Endothelial cell of umbilical vein (primary cell): ENCODE measurements at regions not wholly inside any gene's neighbourhood (a gene's known extent, or its start where the extent isn't known, plus 50 kb on each side); places are given as distances from the start of the nearest gene placed in this dataset.

Experiments used
- BruUV-seq: library from RNA; stranded (reverse); fragments of 400-500 nt; replicated peaks from 2 replicates; lab custom pipeline; 2021; lab: Mats Ljungman, UMichigan
- CTCF ChIA-PET: fragments of 300-600, 350-600 bp; sonication (Branson Sonifier 250); formaldehyde crosslinking; loops from one replicate; lab custom pipeline; 2021; ENCODE audit warnings: antibody characterized with exemption, inconsistent platforms; lab: Charles Lee
- POLR2A ChIA-PET: fragments of 300-600, 350-600 bp; sonication (Branson Sonifier 250); formaldehyde crosslinking; loops from one replicate; lab custom pipeline; 2021; ENCODE audit warnings: antibody characterized with exemption, inconsistent platforms; lab: Charles Lee
- DNase-seq: peaks from one replicate; pipeline ENCODE4 v3.0.0-alpha.2; 2011; ENCODE audit warnings: low read depth, low spot score
- FAIRE-seq: peaks from 2 replicates; lab custom pipeline; 2011; peaks lifted over from hg19 to GRCh38; lab: Jason Lieb, UNC
- H2AFZ ChIP-seq: 2 replicates; pipeline ENCODE4 v1.6.0; 2012; ENCODE audit warnings: low read depth, low read length, control low read depth, inconsistent platforms
- H3K27ac ChIP-seq: 2 replicates; pipeline ENCODE4 v1.5.1; 2011; ENCODE audit warnings: low read depth, mild to moderate bottlenecking, control low read depth, low read length, moderate library complexity; ENCODE audit not compliant: insufficient read depth
- H3K27me3 ChIP-seq, 2 experiments: 2 replicates each; pipeline versions ENCODE4 v1.6.0 to v1.6.1; 2011; ENCODE audit warnings: low read length in 2 of 2, mixed read lengths in 1 of 2; ENCODE audit not compliant: control insufficient read depth in 2 of 2, insufficient read depth in 2 of 2
- H3K36me3 ChIP-seq, 2 experiments: 2 replicates in 1 of 2; 3 replicates in 1 of 2; pipeline ENCODE4 v1.5.1; 2011; ENCODE audit warnings: low read length in 2 of 2, mild to moderate bottlenecking in 1 of 2, moderate library complexity in 1 of 2; ENCODE audit not compliant: control insufficient read depth in 2 of 2, insufficient read depth in 2 of 2; ENCODE audit errors: extremely low read depth in 1 of 2
- H3K4me1 ChIP-seq: 3 replicates; pipeline ENCODE4 v1.5.1; 2011; ENCODE audit warnings: mild to moderate bottlenecking, low read length; ENCODE audit not compliant: control insufficient read depth, insufficient read depth; ENCODE audit errors: extremely low read depth
- H3K4me2 ChIP-seq: 2 replicates; pipeline ENCODE4 v1.6.1; 2011; ENCODE audit warnings: low read length, control low read depth, mixed read lengths; ENCODE audit not compliant: insufficient read depth
- H3K4me3 ChIP-seq, 3 experiments: fragments of 200-600 bp in 1 of 3; sonication (generic), shearing (Covaris generic) in 1 of 3; replicated peaks in 1 of 3; 2 replicates each; pipeline ENCODE4 v1.5.1; 2011 to 2016; ENCODE audit warnings: control low read depth in 3 of 3, low read length in 3 of 3, mild to moderate bottlenecking in 2 of 3, inconsistent platforms in 1 of 3, low read depth in 1 of 3, moderate library complexity in 1 of 3; ENCODE audit not compliant: insufficient read depth in 1 of 3
- H3K79me2 ChIP-seq: 2 replicates; pipeline ENCODE4 v1.6.0; 2012; ENCODE audit warnings: low read length, inconsistent platforms; ENCODE audit not compliant: control insufficient read depth, insufficient read depth
- H3K9ac ChIP-seq: replicated peaks from 2 replicates; pipeline ENCODE3; 2011; ENCODE audit warnings: low read length, control low read depth; ENCODE audit not compliant: insufficient read depth; ENCODE audit errors: extremely low read depth
- H3K9me1 ChIP-seq: replicated peaks from 3 replicates; pipeline ENCODE4 v1.6.0; 2011; ENCODE audit warnings: mild to moderate bottlenecking, low read length; ENCODE audit not compliant: control insufficient read depth, insufficient read depth; ENCODE audit errors: extremely low read depth
- H3K9me3 ChIP-seq: replicated peaks from 2 replicates; pipeline ENCODE4 v1.5.1; 2012; ENCODE audit warnings: low read length, inconsistent platforms; ENCODE audit not compliant: control insufficient read depth, insufficient read depth
- H4K20me1 ChIP-seq: replicated peaks from 2 replicates; pipeline ENCODE3; 2011; ENCODE audit warnings: mild to moderate bottlenecking, low read length; ENCODE audit not compliant: control insufficient read depth, insufficient read depth; ENCODE audit errors: extremely low read depth
- CTCF ChIP-seq, 2 donors: IDR thresholded peaks; 1 replicate in 1 of 2; 2 replicates in 1 of 2; pipeline ENCODE4 v1.5.1; 2011; ENCODE audit warnings: low read length in 2 of 2, mild to moderate bottlenecking in 2 of 2, moderate library complexity in 2 of 2, control low read depth in 1 of 2, inconsistent platforms in 1 of 2, low read depth in 1 of 2; ENCODE audit not compliant: insufficient read depth in 1 of 2; ENCODE audit errors: extremely low read depth in 1 of 2
- EZH2 ChIP-seq: IDR thresholded peaks from 2 replicates; pipeline ENCODE4 v1.6.1; 2012; ENCODE audit warnings: borderline replicate concordance, low read depth, mild to moderate bottlenecking, moderate library complexity, low read length, inconsistent platforms; ENCODE audit not compliant: severe bottlenecking
- FOS ChIP-seq: IDR thresholded peaks from 2 replicates; pipeline ENCODE4 v1.6.1; 2011; ENCODE audit warnings: mild to moderate bottlenecking, low read length, moderate library complexity, borderline replicate concordance; ENCODE audit not compliant: insufficient read depth
- GATA2 ChIP-seq: IDR thresholded peaks from 2 replicates; pipeline ENCODE4 v1.7.0; 2011; ENCODE audit warnings: low read depth, mild to moderate bottlenecking, moderate library complexity, mixed read lengths, low read length; ENCODE audit not compliant: insufficient read length, insufficient read depth
- JUN ChIP-seq: IDR thresholded peaks from 2 replicates; pipeline ENCODE4 v1.6.1; 2011; ENCODE audit warnings: borderline replicate concordance, low read depth; ENCODE audit not compliant: insufficient read length, insufficient read depth
- MAX ChIP-seq: IDR thresholded peaks from 2 replicates; pipeline ENCODE4 v1.6.1; 2011; ENCODE audit not compliant: insufficient read depth, insufficient read length
- MYC ChIP-seq: IDR thresholded peaks from one replicate; pipeline ENCODE4 v1.6.1; 2011; ENCODE audit warnings: mild to moderate bottlenecking, low read depth, low read length
- POLR2A ChIP-seq: IDR thresholded peaks from 2 replicates; pipeline ENCODE4 v1.6.1; 2012; ENCODE audit warnings: low read depth, mild to moderate bottlenecking, control low read depth, low read length
- POLR2AphosphoS5 ChIP-seq: IDR thresholded peaks from 2 replicates; pipeline ENCODE4 v1.6.1; 2012; ENCODE audit warnings: low read depth, mild to moderate bottlenecking, control low read depth, low read length, moderate library complexity; ENCODE audit not compliant: insufficient read depth
- dilution Hi-C: fragments of 300-500 bp; cut with MboI; formaldehyde crosslinking; loops from one replicate; pipeline ENCODE4 v1.15.0; 2019; ENCODE audit warnings: low sequenced_read_pairs; ENCODE audit not compliant: extremely low pct_ligation_motif_present
- intact Hi-C: fragments of 100-400 bp; cut with micrococcal nuclease; formaldehyde crosslinking; loops from one replicate; pipeline ENCODE4 v1.10.0; 2022

- Histone ChIP-seq H3K4me2 (no peak overlapping the region), H3K9me1 (no peaks in the 10 kb centered on the region), H3K36me3 (no peaks in the 10 kb centered on the region), H3K79me2 (no peaks in the 10 kb centered on the region), H3K27ac (no peak overlapping the region), H3K9ac (no peak overlapping the region), H2AFZ (no peak overlapping the region), H3K27me3 (peaks cover 0 to 1% of the 10 kb centered on the region in 2 experiments), H3K4me3 (no peak overlapping the region), H3K9me3 (no peaks in the 10 kb centered on the region), H3K4me1 (no peaks in the 10 kb centered on the region), H4K20me1 (no peaks in the 10 kb centered on the region)
- no peak for DNase-seq
- no peak for FAIRE-seq
- intact Hi-C loops (no loop called here), dilution Hi-C loops (no loop called here)
- BruUV-seq = no TSS peak
- ChIA-PET CTCF (no interaction called here), POLR2A (no interaction called here)
- TF ChIP-seq MYC (no peak), EZH2 (no peak), FOS (no peak), MAX (no peak), JUN (no peak), POLR2A (no peak), CTCF (IDR thresholded peaks at IDR 0.05; ENCODE audit: extremely low read depth in 1 of 2, insufficient read depth in 1 of 2, low read depth in 1 of 2, low read length in 2 of 2) (no peak), GATA2 (no peak), POLR2AphosphoS5 (no peak)
These were observed 203.1 kb upstream of the BLID start for GRCh38 chr11:122319085-122319484.
